SK-N-SH treated with all-trans-retinoic acid at 6 μM for 48 hours (cell line): ENCODE measurements at regions not wholly inside any gene's neighbourhood (a gene's known extent, or its start where the extent isn't known, plus 50 kb on each side); places are given as distances from the start of the nearest gene placed in this dataset.

Experiments
- ATAC-seq: fragments of 200-7000 bp; cut with Tn5 transposase; 3 replicates; pipeline ENCODE4 v1.9.1; 2020; ENCODE audit warnings: mild to moderate bottlenecking, moderate library complexity
- ARNTL ChIP-seq: fragments of 450-650 bp; formaldehyde crosslinking; IDR thresholded peaks from 2 replicates; pipeline ENCODE4 v1.5.0; 2020; ENCODE audit warnings: low read depth, mild to moderate bottlenecking, moderate library complexity, borderline replicate concordance
- BACH2 ChIP-seq: fragments of 250-450 bp; sonication (Bioruptor Pico); IDR thresholded peaks from 2 replicates; pipeline ENCODE4 v1.9.0; 2021; ENCODE audit warnings: mild to moderate bottlenecking, borderline replicate concordance
- CREB5 ChIP-seq: fragments of 250-450 bp; sonication (Bioruptor Pico); IDR thresholded peaks from 2 replicates; pipeline ENCODE4 v1.5.1; 2020; ENCODE audit warnings: low read depth, mild to moderate bottlenecking, moderate library complexity
- CSDC2 ChIP-seq: fragments of 250-450 bp; sonication (Bioruptor Pico); IDR thresholded peaks from 2 replicates; pipeline ENCODE4 v1.5.0; 2020; ENCODE audit warnings: mild to moderate bottlenecking, moderate library complexity
- ESRRG ChIP-seq: fragments of 250-450 bp; sonication (Bioruptor Pico); IDR thresholded peaks from 2 replicates; pipeline ENCODE4 v1.6.1; 2021; ENCODE audit warnings: mild to moderate bottlenecking
- GLIS3 ChIP-seq: fragments of 250-450 bp; sonication (Bioruptor Pico); IDR thresholded peaks from 2 replicates; pipeline ENCODE4 v1.5.0; 2020; ENCODE audit warnings: mild to moderate bottlenecking, moderate library complexity
- ISL1 ChIP-seq: fragments of 250-450 bp; sonication (Bioruptor Pico); IDR thresholded peaks from 2 replicates; pipeline ENCODE4 v2.1.2; 2022; ENCODE audit warnings: mild to moderate bottlenecking, moderate library complexity
- PATZ1 ChIP-seq: fragments of 250-450 bp; sonication (Bioruptor Pico); IDR thresholded peaks from 2 replicates; pipeline ENCODE4 v1.8.0; 2020; ENCODE audit warnings: mild to moderate bottlenecking, moderate library complexity, borderline replicate concordance
- PPARA ChIP-seq: fragments of 250-450 bp; sonication (Bioruptor Pico); IDR thresholded peaks from 2 replicates; pipeline ENCODE4 v1.5.0; 2020; ENCODE audit warnings: mild to moderate bottlenecking, borderline replicate concordance
- RARB ChIP-seq: fragments of 250-450 bp; sonication (Bioruptor Pico); IDR thresholded peaks from 2 replicates; pipeline ENCODE4 v1.8.0; 2021; ENCODE audit warnings: mild to moderate bottlenecking, moderate library complexity
- SNAI2 ChIP-seq: fragments of 250-450 bp; sonication (Bioruptor Pico); IDR thresholded peaks from 2 replicates; pipeline ENCODE4 v1.5.0; 2020; ENCODE audit warnings: mild to moderate bottlenecking, moderate library complexity
- TOX ChIP-seq: fragments of 250-450 bp; sonication (Bioruptor Pico); IDR thresholded peaks from 2 replicates; pipeline ENCODE4 v1.8.0; 2021; ENCODE audit warnings: mild to moderate bottlenecking, moderate library complexity, borderline replicate concordance
- TSHZ2 ChIP-seq: fragments of 250-450 bp; sonication (Bioruptor Pico); IDR thresholded peaks from 2 replicates; pipeline ENCODE4 v1.5.0; 2020; ENCODE audit warnings: mild to moderate bottlenecking, moderate library complexity
- ZC3H10 ChIP-seq: fragments of 250-450 bp; sonication (Bioruptor Pico); IDR thresholded peaks from 2 replicates; pipeline ENCODE4 v1.5.1; 2021; ENCODE audit warnings: mild to moderate bottlenecking, moderate library complexity
- ZFP3 ChIP-seq: fragments of 250-450 bp; sonication (Bioruptor Pico); IDR thresholded peaks from 2 replicates; pipeline ENCODE4 v1.5.0; 2020; ENCODE audit warnings: mild to moderate bottlenecking, moderate library complexity
- ZFP30 ChIP-seq: fragments of 450-650 bp; formaldehyde crosslinking; IDR thresholded peaks from 2 replicates; pipeline ENCODE4 v1.5.0; 2022; ENCODE audit warnings: mild to moderate bottlenecking, moderate library complexity
- ZNF565 ChIP-seq: fragments of 450-650 bp; formaldehyde crosslinking; conservative IDR thresholded peaks from 2 replicates; pipeline ENCODE4 v1.5.0; 2020; ENCODE audit warnings: low read depth, mild to moderate bottlenecking, moderate library complexity
- ZNF70 ChIP-seq: fragments of 450-650 bp; formaldehyde crosslinking; IDR thresholded peaks from 2 replicates; pipeline ENCODE4 v1.5.0; 2020; ENCODE audit warnings: mild to moderate bottlenecking, moderate library complexity
- ZNF8 ChIP-seq: fragments of 450-650 bp; formaldehyde crosslinking; IDR thresholded peaks from 2 replicates; pipeline ENCODE4 v1.5.0; 2020; ENCODE audit warnings: mild to moderate bottlenecking, moderate library complexity
- TF ChIP-seq, protein P1 (sequence below): fragments of 250-450 bp; sonication (Bioruptor Pico); IDR thresholded peaks from 2 replicates; pipeline ENCODE4 v1.5.1; 2021; ENCODE audit warnings: mild to moderate bottlenecking, moderate library complexity
- TF ChIP-seq, protein P2 (sequence below): fragments of 250-450 bp; sonication (Bioruptor Pico); IDR thresholded peaks from 2 replicates; pipeline ENCODE4 v1.8.0; 2021; ENCODE audit warnings: low read depth, mild to moderate bottlenecking, moderate library complexity, borderline replicate concordance

DNA sequence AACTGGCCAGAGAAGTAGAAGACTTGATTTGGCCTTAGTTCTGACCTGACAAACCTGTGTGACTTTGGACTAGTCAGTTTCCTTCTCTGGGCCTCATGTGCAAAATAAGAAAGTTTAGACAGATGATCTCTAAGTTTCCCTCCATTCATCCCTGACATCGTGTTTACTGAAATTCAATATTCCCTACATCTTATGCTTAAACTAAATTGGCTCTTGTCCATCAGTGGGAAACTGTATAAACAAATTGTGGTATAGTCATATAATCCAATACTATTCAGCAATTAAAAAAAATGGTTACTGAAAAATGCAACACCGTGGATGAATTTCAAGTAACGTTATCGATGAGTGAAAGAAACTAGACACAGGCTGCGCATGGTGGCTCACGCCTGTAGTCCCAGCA lies 64.4 kb upstream of the HRH1 start:
- no peak for ATAC-seq
- TF ChIP-seq ESRRG (CRISPR knock-in tag), result no peak
- TF ChIP-seq BACH2 (CRISPR knock-in tag), result no peak
- no peak for TF ChIP-seq TOX
- no peak for TF ChIP-seq RARB (CRISPR knock-in tag)
- no peak for TF ChIP-seq ZNF70 (CRISPR knock-in tag)
- no peak for TF ChIP-seq ZC3H10 (CRISPR knock-in tag)
- no peak for TF ChIP-seq PATZ1 (CRISPR knock-in tag)
- no peak for TF ChIP-seq ARNTL
- no peak for TF ChIP-seq TSHZ2
- TF ChIP-seq ZFP30 (CRISPR knock-in tag), result no peak
- no peak for TF ChIP-seq PPARA (CRISPR knock-in tag)
- no peak for TF ChIP-seq SNAI2 (CRISPR knock-in tag)
- TF ChIP-seq ZFP3 (CRISPR knock-in tag), result no peak
- TF ChIP-seq ISL1, result no peak
- TF ChIP-seq GLIS3 (CRISPR knock-in tag), result no peak
- TF ChIP-seq ZNF8, result no peak
- TF ChIP-seq, protein P1, sequence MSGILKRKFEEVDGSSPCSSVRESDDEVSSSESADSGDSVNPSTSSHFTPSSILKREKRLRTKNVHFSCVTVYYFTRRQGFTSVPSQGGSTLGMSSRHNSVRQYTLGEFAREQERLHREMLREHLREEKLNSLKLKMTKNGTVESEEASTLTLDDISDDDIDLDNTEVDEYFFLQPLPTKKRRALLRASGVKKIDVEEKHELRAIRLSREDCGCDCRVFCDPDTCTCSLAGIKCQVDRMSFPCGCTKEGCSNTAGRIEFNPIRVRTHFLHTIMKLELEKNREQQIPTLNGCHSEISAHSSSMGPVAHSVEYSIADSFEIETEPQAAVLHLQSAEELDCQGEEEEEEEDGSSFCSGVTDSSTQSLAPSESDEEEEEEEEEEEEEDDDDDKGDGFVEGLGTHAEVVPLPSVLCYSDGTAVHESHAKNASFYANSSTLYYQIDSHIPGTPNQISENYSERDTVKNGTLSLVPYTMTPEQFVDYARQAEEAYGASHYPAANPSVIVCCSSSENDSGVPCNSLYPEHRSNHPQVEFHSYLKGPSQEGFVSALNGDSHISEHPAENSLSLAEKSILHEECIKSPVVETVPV (CRISPR knock-in tag), result no peak
- TF ChIP-seq CSDC2 (CRISPR knock-in tag), result no peak
- TF ChIP-seq, protein P2, sequence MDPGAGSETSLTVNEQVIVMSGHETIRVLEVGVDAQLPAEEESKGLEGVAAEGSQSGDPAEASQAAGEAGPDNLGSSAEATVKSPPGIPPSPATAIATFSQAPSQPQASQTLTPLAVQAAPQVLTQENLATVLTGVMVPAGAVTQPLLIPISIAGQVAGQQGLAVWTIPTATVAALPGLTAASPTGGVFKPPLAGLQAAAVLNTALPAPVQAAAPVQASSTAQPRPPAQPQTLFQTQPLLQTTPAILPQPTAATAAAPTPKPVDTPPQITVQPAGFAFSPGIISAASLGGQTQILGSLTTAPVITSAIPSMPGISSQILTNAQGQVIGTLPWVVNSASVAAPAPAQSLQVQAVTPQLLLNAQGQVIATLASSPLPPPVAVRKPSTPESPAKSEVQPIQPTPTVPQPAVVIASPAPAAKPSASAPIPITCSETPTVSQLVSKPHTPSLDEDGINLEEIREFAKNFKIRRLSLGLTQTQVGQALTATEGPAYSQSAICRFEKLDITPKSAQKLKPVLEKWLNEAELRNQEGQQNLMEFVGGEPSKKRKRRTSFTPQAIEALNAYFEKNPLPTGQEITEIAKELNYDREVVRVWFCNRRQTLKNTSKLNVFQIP, result no peak
- TF ChIP-seq CREB5 (CRISPR knock-in tag), result no peak

- no peak for ATAC-seq
- TF ChIP-seq TOX, result no peak
- TF ChIP-seq GLIS3 (CRISPR knock-in tag), result no peak
- no peak for TF ChIP-seq CREB5 (CRISPR knock-in tag)
- TF ChIP-seq, all 23 proteins: peak for 0
Measured at GRCh38 chr3:11090551-11090950, 63.7 kb upstream of the HRH1 start.

GRCh38 chr3:11091088-11091590 lies 63.2 kb upstream of the HRH1 start:
- no peak for ATAC-seq
- TF ChIP-seq ARNTL, result no peak
- no peak for TF ChIP-seq ZNF565 (CRISPR knock-in tag)
- TF ChIP-seq ZNF8, result no peak
- TF ChIP-seq, protein P1 (CRISPR knock-in tag), result no peak
- TF ChIP-seq ZC3H10 (CRISPR knock-in tag), result no peak
- TF ChIP-seq PATZ1 (CRISPR knock-in tag), result no peak
- no peak for TF ChIP-seq ZNF70 (CRISPR knock-in tag)
- TF ChIP-seq RARB (CRISPR knock-in tag), result no peak
- TF ChIP-seq ISL1, result no peak
- no peak for TF ChIP-seq ZFP3 (CRISPR knock-in tag)
- TF ChIP-seq ESRRG (CRISPR knock-in tag), result no peak
